Astrocyte (in vitro differentiated cells and primary cell): ENCODE measurements at regions not wholly inside any gene's neighbourhood (a gene's known extent, or its start where the extent isn't known, plus 50 kb on each side); places are given as distances from the start of the nearest gene placed in this dataset.

ENCODE experiments used
- EZH2 ChIP-seq: IDR thresholded peaks from 2 replicates; pipeline ENCODE4 v1.6.1; 2012; ENCODE audit warnings: mild to moderate bottlenecking, low read length, inconsistent platforms; ENCODE audit not compliant: insufficient read depth
- TF ChIP-seq, protein P1 (sequence below): IDR thresholded peaks from 2 replicates; pipeline ENCODE4 v1.5.1; 2011; ENCODE audit warnings: low read depth, mild to moderate bottlenecking, inconsistent platforms, low read length, moderate library complexity; ENCODE audit not compliant: insufficient read depth

DNA sequence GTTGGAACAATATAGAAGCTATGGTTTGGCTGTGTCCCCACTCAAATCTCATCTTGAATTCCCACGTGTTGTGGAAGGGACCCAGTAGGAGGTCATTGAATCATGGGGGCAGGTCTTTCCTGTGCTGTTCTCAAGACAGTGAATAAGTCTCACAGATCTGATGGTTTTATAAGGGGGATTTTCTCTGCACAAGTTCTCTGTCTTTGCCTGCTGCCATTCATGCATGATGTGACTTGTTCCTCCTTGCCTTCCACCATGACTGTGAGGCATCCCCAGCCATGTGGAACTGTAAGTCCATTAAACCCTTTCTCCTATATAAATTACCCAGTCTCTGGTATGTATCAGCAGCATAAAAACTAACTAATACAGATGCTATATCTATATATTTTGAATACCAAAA lies 135.2 kb upstream of the EDNRA start:
- TF ChIP-seq, protein P1, sequence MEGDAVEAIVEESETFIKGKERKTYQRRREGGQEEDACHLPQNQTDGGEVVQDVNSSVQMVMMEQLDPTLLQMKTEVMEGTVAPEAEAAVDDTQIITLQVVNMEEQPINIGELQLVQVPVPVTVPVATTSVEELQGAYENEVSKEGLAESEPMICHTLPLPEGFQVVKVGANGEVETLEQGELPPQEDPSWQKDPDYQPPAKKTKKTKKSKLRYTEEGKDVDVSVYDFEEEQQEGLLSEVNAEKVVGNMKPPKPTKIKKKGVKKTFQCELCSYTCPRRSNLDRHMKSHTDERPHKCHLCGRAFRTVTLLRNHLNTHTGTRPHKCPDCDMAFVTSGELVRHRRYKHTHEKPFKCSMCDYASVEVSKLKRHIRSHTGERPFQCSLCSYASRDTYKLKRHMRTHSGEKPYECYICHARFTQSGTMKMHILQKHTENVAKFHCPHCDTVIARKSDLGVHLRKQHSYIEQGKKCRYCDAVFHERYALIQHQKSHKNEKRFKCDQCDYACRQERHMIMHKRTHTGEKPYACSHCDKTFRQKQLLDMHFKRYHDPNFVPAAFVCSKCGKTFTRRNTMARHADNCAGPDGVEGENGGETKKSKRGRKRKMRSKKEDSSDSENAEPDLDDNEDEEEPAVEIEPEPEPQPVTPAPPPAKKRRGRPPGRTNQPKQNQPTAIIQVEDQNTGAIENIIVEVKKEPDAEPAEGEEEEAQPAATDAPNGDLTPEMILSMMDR: no peak
- no peak for TF ChIP-seq EZH2
